ENCODE measurements at regions not wholly inside any gene's neighbourhood (a gene's known extent, or its start where the extent isn't known, plus 50 kb on each side); places are given as distances from the start of the nearest gene placed in this dataset.
A peak's percentile ranks its signal among the peaks of the same experiment; 100 is the strongest.

GRCh38 chr5:8752595-8752994, 793.3 kb downstream of the SEMA5A start:
- H3K4me1 ChIP-seq (ENCODE audit: control insufficient read depth in 5 of 5, insufficient read depth in 5 of 5, low read length in 5 of 5): no peaks in the 10 kb centered on the region
- H3K27ac ChIP-seq (ENCODE audit: low read depth in 1 of 2, low read length in 1 of 2): no peak overlapping the region
- H3K4me3 ChIP-seq: no peak overlapping the region
- H3K9me3 ChIP-seq (ENCODE audit: control insufficient read depth in 4 of 4, insufficient read depth in 3 of 4, low read length in 3 of 4): no peaks in the 10 kb centered on the region
- 80 to 90% methylated on average over 1 of the region's 1 CpG for whole genome bisulfite sequencing, 2 donors
- ATAC-seq (ENCODE audit: insufficient read depth, low FRiP score) (no peak), DNase-seq (no peak)
- no peaks in the 10 kb centered on the region for H3K36me3 ChIP-seq (ENCODE audit: control insufficient read depth in 4 of 4, insufficient read depth in 4 of 4, low read length in 4 of 4)
- H3K27me3 ChIP-seq (ENCODE audit: control insufficient read depth in 3 of 3, insufficient read depth in 3 of 3, low read length in 2 of 3): no peaks in the 10 kb centered on the region
- no peak for TF ChIP-seq CTCF (IDR thresholded peaks at IDR 0.05; ENCODE audit: control extremely low read depth, extremely low read depth)
- H3K9ac ChIP-seq (ENCODE audit: insufficient read depth in 1 of 2, low read length in 2 of 2): no peak overlapping the region

GRCh38 chr5:8756498-8757084, 789.3 kb downstream of the SEMA5A start:
- no peaks in the 10 kb centered on the region for H3K36me3 ChIP-seq (ENCODE audit: control insufficient read depth in 4 of 4, insufficient read depth in 4 of 4, low read length in 4 of 4)
- peak in 2 of 3 donors; percentile 47 to 57 for DNase-seq

GRCh38 chr5:8765886-8766285, 780.0 kb downstream of the SEMA5A start:
- peaks cover 0 to 30% (median 9%) of the 10 kb centered on the region in 5 donors for H3K4me1 ChIP-seq (ENCODE audit: control insufficient read depth in 5 of 5, insufficient read depth in 5 of 5, low read length in 5 of 5)
- no peak overlapping the region for H3K27ac ChIP-seq (ENCODE audit: low read depth in 1 of 2, low read length in 1 of 2)
- no peak for TF ChIP-seq CTCF (IDR thresholded peaks at IDR 0.05; ENCODE audit: control extremely low read depth, extremely low read depth)
- H3K9ac ChIP-seq (ENCODE audit: insufficient read depth in 1 of 2, low read length in 2 of 2): no peak overlapping the region
- DNase-seq: peak; percentile 18 to 83 (median 81)
- no peak for ATAC-seq (ENCODE audit: insufficient read depth, low FRiP score)
- peaks cover 0 to 4% (median 0%) of the 10 kb centered on the region in 4 donors for H3K9me3 ChIP-seq (ENCODE audit: control insufficient read depth in 4 of 4, insufficient read depth in 3 of 4, low read length in 3 of 4)
- no peaks in the 10 kb centered on the region for H3K36me3 ChIP-seq (ENCODE audit: control insufficient read depth in 4 of 4, insufficient read depth in 4 of 4, low read length in 4 of 4)
- 41 to 59% methylated on average over 3 of the region's 3 CpGs for WGBS, 2 donors
- no peak overlapping the region for H3K4me3 ChIP-seq
- H3K27me3 ChIP-seq (ENCODE audit: control insufficient read depth in 3 of 3, insufficient read depth in 3 of 3, low read length in 2 of 3): no peaks in the 10 kb centered on the region

More at GRCh38 chr5:8756498-8757084, 789.3 kb downstream of the SEMA5A start:
- no peak for ATAC-seq (ENCODE audit: insufficient read depth, low FRiP score)
- H3K27ac ChIP-seq (ENCODE audit: low read depth in 1 of 2, low read length in 1 of 2): no peak overlapping the region
- no peak overlapping the region for H3K4me3 ChIP-seq
- H3K27me3 ChIP-seq (ENCODE audit: control insufficient read depth in 3 of 3, insufficient read depth in 3 of 3, low read length in 2 of 3): no peaks in the 10 kb centered on the region
- H3K4me1 ChIP-seq (ENCODE audit: control insufficient read depth in 5 of 5, insufficient read depth in 5 of 5, low read length in 5 of 5): no peaks in the 10 kb centered on the region
- no peak for TF ChIP-seq CTCF (IDR thresholded peaks at IDR 0.05; ENCODE audit: control extremely low read depth, extremely low read depth)
- H3K9ac ChIP-seq (ENCODE audit: insufficient read depth in 1 of 2, low read length in 2 of 2): no peak overlapping the region
- peaks cover 0 to 4% (median 2%) of the 10 kb centered on the region in 4 donors for H3K9me3 ChIP-seq (ENCODE audit: control insufficient read depth in 4 of 4, insufficient read depth in 3 of 4, low read length in 3 of 4)
- WGBS, 2 donors: 44 to 50% methylated on average over 2 of the region's 2 CpGs

- H3K27ac ChIP-seq (ENCODE audit: low read depth in 1 of 2, low read length in 1 of 2): no peak overlapping the region
- H3K9me3 ChIP-seq (ENCODE audit: control insufficient read depth in 4 of 4, insufficient read depth in 3 of 4, low read length in 3 of 4): peaks cover 0 to 4% (median 0%) of the 10 kb centered on the region in 4 donors
- ATAC-seq (ENCODE audit: insufficient read depth, low FRiP score) (no peak), DNase-seq (peak; percentile 80 to 96 (median 94))
- no peak overlapping the region for H3K4me3 ChIP-seq
- H3K27me3 ChIP-seq (ENCODE audit: control insufficient read depth in 3 of 3, insufficient read depth in 3 of 3, low read length in 2 of 3): no peaks in the 10 kb centered on the region
- 61 to 91% methylated on average over 1 of the region's 1 CpG for WGBS, 2 donors
- H3K4me1 ChIP-seq (ENCODE audit: control insufficient read depth in 5 of 5, insufficient read depth in 5 of 5, low read length in 5 of 5): peaks cover 0 to 30% (median 9%) of the 10 kb centered on the region in 5 donors
- H3K36me3 ChIP-seq (ENCODE audit: control insufficient read depth in 4 of 4, insufficient read depth in 4 of 4, low read length in 4 of 4): no peaks in the 10 kb centered on the region
- TF ChIP-seq CTCF (IDR thresholded peaks at IDR 0.05; ENCODE audit: control extremely low read depth, extremely low read depth): no peak
- H3K9ac ChIP-seq (ENCODE audit: insufficient read depth in 1 of 2, low read length in 2 of 2): no peak overlapping the region
Measured at GRCh38 chr5:8766448-8766847, 779.4 kb downstream of the SEMA5A start.

Measured in lung (tissue), 11 donors.